ENCODE measurements at regions not wholly inside any gene's neighbourhood (a gene's known extent, or its start where the extent isn't known, plus 50 kb on each side); places are given as distances from the start of the nearest gene placed in this dataset.

DNA sequence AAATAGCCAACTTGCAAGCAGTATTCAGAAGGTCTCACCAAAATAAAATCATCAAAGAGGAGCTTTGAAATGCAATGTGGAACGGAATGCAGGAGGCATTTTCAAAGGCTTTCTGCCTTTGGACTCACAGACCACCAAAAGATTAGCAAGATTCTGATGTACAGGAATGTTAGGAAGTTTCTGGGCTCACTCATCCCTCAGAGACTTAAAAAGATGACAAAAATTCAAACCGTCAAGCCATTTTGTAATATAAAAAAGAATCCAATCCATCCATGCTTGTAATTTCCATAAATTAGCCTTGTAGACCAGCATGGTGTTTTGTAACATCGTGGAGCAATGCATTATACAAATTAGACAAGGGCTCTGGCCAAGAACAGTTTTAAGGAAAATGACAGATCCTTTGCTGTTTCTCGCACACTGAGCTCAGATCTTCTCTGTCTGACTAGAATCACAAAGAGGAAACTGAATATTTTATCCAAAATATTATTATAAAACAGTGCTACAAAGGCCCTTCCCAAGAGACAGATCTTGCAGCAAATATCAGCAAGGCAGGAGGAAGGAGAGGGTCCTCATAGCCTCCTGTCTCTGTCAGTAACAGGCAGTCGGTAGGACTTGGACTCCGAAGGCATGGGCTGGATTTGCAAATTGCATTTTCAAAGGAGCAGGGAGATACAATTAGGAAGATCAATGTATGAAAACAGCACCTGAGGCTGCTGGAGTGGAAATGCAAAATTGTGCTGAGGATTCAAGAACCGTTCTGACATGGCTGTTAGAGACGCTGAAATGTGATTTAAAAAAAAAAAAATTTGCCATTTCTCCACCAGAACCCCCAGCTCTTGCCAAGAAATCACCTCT, 57.4 kb upstream of the NRP1 start:
- no peak for DNase-seq

DNA sequence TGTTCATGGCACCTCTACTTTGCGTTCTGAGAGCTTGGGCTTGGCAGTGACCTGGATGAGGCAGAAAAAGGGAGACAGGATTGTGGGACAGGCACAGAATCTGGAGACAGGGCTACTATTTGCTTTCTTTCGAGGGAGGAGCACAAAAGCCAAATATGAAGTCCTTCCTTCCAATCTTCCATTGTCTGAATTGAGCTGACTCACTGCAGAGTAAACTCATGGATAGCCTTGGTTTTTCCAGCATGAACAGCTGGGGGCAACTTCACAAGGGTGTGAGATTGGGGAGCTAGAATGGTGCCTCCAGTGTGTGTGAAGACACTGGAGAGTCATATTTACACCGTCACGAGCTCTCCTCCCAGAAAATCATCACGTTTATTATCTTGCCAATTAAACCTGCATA, 55.6 kb upstream of the NRP1 start:
- DNase-seq: no peak

- DNase-seq: no peak
Observed at GRCh38 chr10:33388785-33389184, 54.3 kb upstream of the NRP1 start.

- DNase-seq: no peak
Observed at GRCh38 chr10:33388382-33388781, 53.9 kb upstream of the NRP1 start.

DNA sequence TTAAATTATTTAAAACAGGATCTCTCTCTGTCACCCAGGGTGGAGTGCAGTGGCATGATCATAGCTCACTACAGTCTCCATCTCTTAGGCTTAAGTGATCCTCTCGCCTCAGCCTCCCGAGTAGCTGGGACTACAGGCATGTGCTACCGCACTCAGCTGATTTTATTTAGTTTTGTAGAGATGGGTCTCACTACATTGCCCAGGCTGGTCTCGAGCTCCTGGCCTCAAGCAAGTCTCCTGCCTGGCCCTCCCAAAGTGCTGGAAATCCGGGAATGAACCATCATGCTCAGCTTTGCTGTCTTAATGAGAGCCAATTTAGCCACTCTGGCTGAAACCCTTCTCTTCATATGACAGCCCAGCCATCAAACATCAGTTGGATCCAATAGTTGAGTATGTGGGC, 53.3 kb upstream of the NRP1 start:
- no peak for DNase-seq

- DNase-seq: no peak
Observed at GRCh38 chr10:33386926-33387325, 52.5 kb upstream of the NRP1 start.

GRCh38 chr10:33385686-33386085, 51.2 kb upstream of the NRP1 start:
- DNase-seq: no peak

- DNase-seq: no peak
Observed at GRCh38 chr10:33385015-33385414, 50.5 kb upstream of the NRP1 start.
